ENCODE measurements at regions not wholly inside any gene's neighbourhood (a gene's known extent, or its start where the extent isn't known, plus 50 kb on each side); places are given as distances from the start of the nearest gene placed in this dataset.

DNA sequence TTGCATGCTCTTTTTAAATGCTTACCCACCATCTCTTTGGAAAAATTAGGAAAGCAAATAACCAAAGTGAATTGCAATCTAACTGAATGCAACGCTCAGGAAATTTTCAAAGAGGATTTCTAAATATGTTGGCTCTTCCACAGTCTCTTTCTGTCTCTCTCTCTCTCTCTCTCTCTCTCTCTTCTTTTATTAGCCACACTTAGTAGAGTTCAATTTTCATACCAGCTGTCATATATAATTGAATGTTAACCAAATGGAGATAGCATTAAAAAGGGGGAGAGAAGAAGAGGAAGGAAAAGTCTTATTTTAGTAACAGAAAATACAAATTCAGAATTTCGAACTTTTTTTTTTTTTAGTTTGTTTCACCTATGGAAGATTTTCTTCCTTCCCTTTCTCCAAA, 235.9 kb upstream of the GBE1 start:
- H3K18ac ChIP-seq (ENCODE audit: low read depth in 1 of 2, low read length in 2 of 2) = no peak overlapping the region
- no peak overlapping the region for H3K23ac ChIP-seq (ENCODE audit: low read length in 2 of 2)
- H3K4me2 ChIP-seq (ENCODE audit: low read length, poor library complexity, severe bottlenecking) = no peak overlapping the region
- H3K36me3 ChIP-seq (ENCODE audit: control insufficient read depth in 1 of 2, insufficient read depth in 2 of 2, low read depth in 1 of 2, low read length in 2 of 2) = no peaks in the 10 kb centered on the region
- H2BK12ac ChIP-seq (ENCODE audit: low read length in 2 of 2) = no peak overlapping the region
- no peak overlapping the region for H4K8ac ChIP-seq (ENCODE audit: low read length)
- H2AFZ ChIP-seq (ENCODE audit: low read depth, low read length) = no peak overlapping the region
- H4K91ac ChIP-seq (ENCODE audit: low read length) = no peak overlapping the region
- H3K4ac ChIP-seq (ENCODE audit: low read depth in 1 of 2, low read length in 2 of 2) = no peak overlapping the region
- H3K9ac ChIP-seq (ENCODE audit: low read length) = no peak overlapping the region
- DNase-seq = no peak
- no peak overlapping the region for H3K4me3 ChIP-seq (ENCODE audit: insufficient read depth in 1 of 2, low read depth in 1 of 2, low read length in 2 of 2)
- 94% methylated on average over 1 of the region's 2 CpGs for WGBS
- no peak overlapping the region for H2AK5ac ChIP-seq (ENCODE audit: low read length, severe bottlenecking)
- no peaks in the 10 kb centered on the region for H3K27me3 ChIP-seq (ENCODE audit: control insufficient read depth in 1 of 2, insufficient read depth in 1 of 2, low read length in 2 of 2)
- no peak overlapping the region for H3K14ac ChIP-seq (ENCODE audit: low read length in 2 of 2)
- H2BK15ac ChIP-seq (ENCODE audit: low read depth, poor library complexity, severe bottlenecking) = no peak overlapping the region
- peaks cover 3% of the 10 kb centered on the region for H3K9me3 ChIP-seq (ENCODE audit: control insufficient read depth, low read length)
- H3K79me1 ChIP-seq (replicated peaks; ENCODE audit: low read length, poor library complexity, severe bottlenecking) = no peaks in the 10 kb centered on the region
- no peak overlapping the region for H3K27ac ChIP-seq (ENCODE audit: low read length, poor library complexity, severe bottlenecking)
- H2BK5ac ChIP-seq (ENCODE audit: low read depth, low read length, poor library complexity, severe bottlenecking) = no peak overlapping the region
- no peak overlapping the region for H2BK120ac ChIP-seq (ENCODE audit: low read depth, low read length)
- H3K4me1 ChIP-seq (ENCODE audit: control insufficient read depth, insufficient read depth, low read depth, low read length) = no peaks in the 10 kb centered on the region

DNA sequence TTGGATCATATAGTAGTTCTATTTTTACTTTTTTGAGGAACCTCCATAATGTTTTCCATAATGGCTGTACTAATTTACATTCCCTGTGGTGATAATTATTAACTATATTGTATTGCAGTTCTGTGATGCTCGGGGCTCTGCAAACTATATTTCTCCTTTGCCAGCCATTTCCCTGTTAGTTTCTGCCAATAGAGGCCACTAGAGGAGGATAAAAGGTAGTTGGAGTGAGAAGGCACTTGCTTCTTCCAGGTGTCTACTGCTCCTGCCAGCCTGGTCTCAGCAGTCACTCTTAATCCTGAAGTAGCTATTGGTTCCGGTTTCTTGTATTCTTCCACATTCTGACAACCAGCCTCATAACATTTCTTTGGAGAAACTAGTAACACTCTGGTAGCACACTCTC, 233.9 kb upstream of the GBE1 start:
- H2AK5ac ChIP-seq (ENCODE audit: low read length, severe bottlenecking) = no peak overlapping the region
- no peak overlapping the region for H3K14ac ChIP-seq (ENCODE audit: low read length in 2 of 2)
- H3K27ac ChIP-seq (ENCODE audit: low read length, poor library complexity, severe bottlenecking) = no peak overlapping the region
- H3K23ac ChIP-seq (ENCODE audit: low read length in 2 of 2) = no peak overlapping the region
- H2AFZ ChIP-seq (ENCODE audit: low read depth, low read length) = no peak overlapping the region
- H4K91ac ChIP-seq (ENCODE audit: low read length) = no peak overlapping the region
- no peak overlapping the region for H3K4ac ChIP-seq (ENCODE audit: low read depth in 1 of 2, low read length in 2 of 2)
- no peak overlapping the region for H2BK12ac ChIP-seq (ENCODE audit: low read length in 2 of 2)
- H3K18ac ChIP-seq (ENCODE audit: low read depth in 1 of 2, low read length in 2 of 2) = no peak overlapping the region
- 78% methylated on average over 1 of the region's 2 CpGs for WGBS
- no peak overlapping the region for H4K8ac ChIP-seq (ENCODE audit: low read length)
- H3K36me3 ChIP-seq (ENCODE audit: control insufficient read depth in 1 of 2, insufficient read depth in 2 of 2, low read depth in 1 of 2, low read length in 2 of 2) = no peaks in the 10 kb centered on the region
- H3K79me1 ChIP-seq (replicated peaks; ENCODE audit: low read length, poor library complexity, severe bottlenecking) = no peaks in the 10 kb centered on the region
- H3K4me2 ChIP-seq (ENCODE audit: low read length, poor library complexity, severe bottlenecking) = no peak overlapping the region
- no peak overlapping the region for H2BK15ac ChIP-seq (ENCODE audit: low read depth, poor library complexity, severe bottlenecking)
- H3K9me3 ChIP-seq (ENCODE audit: control insufficient read depth, low read length) = peaks cover 3% of the 10 kb centered on the region
- no peak for DNase-seq
- no peak overlapping the region for H3K9ac ChIP-seq (ENCODE audit: low read length)
- H3K27me3 ChIP-seq (ENCODE audit: control insufficient read depth in 1 of 2, insufficient read depth in 1 of 2, low read length in 2 of 2) = no peaks in the 10 kb centered on the region
- H3K4me3 ChIP-seq (ENCODE audit: insufficient read depth in 1 of 2, low read depth in 1 of 2, low read length in 2 of 2) = no peak overlapping the region
- no peaks in the 10 kb centered on the region for H3K4me1 ChIP-seq (ENCODE audit: control insufficient read depth, insufficient read depth, low read depth, low read length)
- no peak overlapping the region for H2BK120ac ChIP-seq (ENCODE audit: low read depth, low read length)
- H2BK5ac ChIP-seq (ENCODE audit: low read depth, low read length, poor library complexity, severe bottlenecking) = no peak overlapping the region

DNA sequence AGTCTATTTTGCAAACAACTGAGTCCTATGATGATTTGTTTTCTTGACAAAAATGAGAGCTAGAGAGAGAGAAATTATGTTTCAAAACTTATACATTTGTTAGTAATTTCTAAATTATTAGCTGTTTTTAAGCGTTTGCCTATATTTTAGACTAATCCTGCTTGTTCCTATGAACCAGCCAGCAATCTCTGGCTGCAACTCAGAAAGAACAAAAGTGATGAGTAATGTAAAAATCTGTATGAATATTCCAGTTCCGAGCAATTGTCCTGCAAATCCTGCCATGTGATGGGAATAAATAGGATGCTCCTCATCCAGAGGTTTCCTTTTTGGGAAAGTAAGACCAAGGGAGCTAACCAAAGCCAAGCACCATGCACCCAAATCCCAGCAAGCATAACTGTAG, 228.3 kb upstream of the GBE1 start:
- H2BK5ac ChIP-seq (ENCODE audit: low read depth, low read length, poor library complexity, severe bottlenecking) = no peak overlapping the region
- DNase-seq = no peak
- H2BK12ac ChIP-seq (ENCODE audit: low read length in 2 of 2) = no peak overlapping the region
- 92% methylated on average over 1 of the region's 2 CpGs for WGBS
- H3K23ac ChIP-seq (ENCODE audit: low read length in 2 of 2) = no peak overlapping the region
- H3K36me3 ChIP-seq (ENCODE audit: control insufficient read depth in 1 of 2, insufficient read depth in 2 of 2, low read depth in 1 of 2, low read length in 2 of 2) = no peaks in the 10 kb centered on the region
- no peak overlapping the region for H2BK120ac ChIP-seq (ENCODE audit: low read depth, low read length)
- no peak overlapping the region for H3K27ac ChIP-seq (ENCODE audit: low read length, poor library complexity, severe bottlenecking)
- no peak overlapping the region for H3K18ac ChIP-seq (ENCODE audit: low read depth in 1 of 2, low read length in 2 of 2)
- no peak overlapping the region for H2AFZ ChIP-seq (ENCODE audit: low read depth, low read length)
- H3K79me1 ChIP-seq (replicated peaks; ENCODE audit: low read length, poor library complexity, severe bottlenecking) = no peaks in the 10 kb centered on the region
- H3K4me3 ChIP-seq (ENCODE audit: insufficient read depth in 1 of 2, low read depth in 1 of 2, low read length in 2 of 2) = no peak overlapping the region
- H2AK5ac ChIP-seq (ENCODE audit: low read length, severe bottlenecking) = no peak overlapping the region
- H3K9me3 ChIP-seq (ENCODE audit: control insufficient read depth, low read length) = no peaks in the 10 kb centered on the region
- no peak overlapping the region for H3K9ac ChIP-seq (ENCODE audit: low read length)
- no peak overlapping the region for H3K4ac ChIP-seq (ENCODE audit: low read depth in 1 of 2, low read length in 2 of 2)
- no peak overlapping the region for H4K91ac ChIP-seq (ENCODE audit: low read length)
- H3K4me1 ChIP-seq (ENCODE audit: control insufficient read depth, insufficient read depth, low read depth, low read length) = no peaks in the 10 kb centered on the region
- no peak overlapping the region for H2BK15ac ChIP-seq (ENCODE audit: low read depth, poor library complexity, severe bottlenecking)
- no peak overlapping the region for H4K8ac ChIP-seq (ENCODE audit: low read length)
- no peak overlapping the region for H3K14ac ChIP-seq (ENCODE audit: low read length in 2 of 2)
- no peak overlapping the region for H3K4me2 ChIP-seq (ENCODE audit: low read length, poor library complexity, severe bottlenecking)
- H3K27me3 ChIP-seq (ENCODE audit: control insufficient read depth in 1 of 2, insufficient read depth in 1 of 2, low read length in 2 of 2) = no peaks in the 10 kb centered on the region

DNA sequence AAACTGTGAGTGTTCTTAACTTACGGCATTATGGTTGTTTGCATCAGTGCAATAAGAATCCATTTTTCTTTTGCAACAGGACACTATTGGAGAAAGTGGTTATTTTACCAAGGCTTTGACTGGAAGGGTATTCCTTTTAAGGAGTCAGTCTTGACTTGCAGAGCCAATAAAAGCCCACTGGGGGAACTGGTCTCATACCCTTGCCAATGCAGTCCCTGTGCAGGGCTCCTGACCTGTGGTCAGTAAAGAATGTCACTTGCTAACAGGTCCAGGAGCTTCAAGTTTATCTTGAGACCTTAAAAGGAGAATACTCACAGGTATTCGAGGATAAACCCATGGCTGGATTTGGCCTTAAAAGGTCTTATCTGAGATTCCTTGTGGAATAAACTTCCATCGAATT, 227.8 kb upstream of the GBE1 start:
- WGBS = 81% methylated on average over 2 of the region's 3 CpGs
- no peaks in the 10 kb centered on the region for H3K27me3 ChIP-seq (ENCODE audit: control insufficient read depth in 1 of 2, insufficient read depth in 1 of 2, low read length in 2 of 2)
- no peak overlapping the region for H3K23ac ChIP-seq (ENCODE audit: low read length in 2 of 2)

More for the DNA sequence above, 227.8 kb upstream of the GBE1 start:
- Histone ChIP-seq H4K8ac (ENCODE audit: low read length) (no peak overlapping the region), H3K4me1 (ENCODE audit: control insufficient read depth, insufficient read depth, low read depth, low read length) (no peaks in the 10 kb centered on the region), H2BK15ac (ENCODE audit: low read depth, poor library complexity, severe bottlenecking) (no peak overlapping the region), H3K4me2 (ENCODE audit: low read length, poor library complexity, severe bottlenecking) (no peak overlapping the region), H3K18ac (ENCODE audit: low read depth in 1 of 2, low read length in 2 of 2) (no peak overlapping the region), H3K14ac (ENCODE audit: low read length in 2 of 2) (no peak overlapping the region), H2AK5ac (ENCODE audit: low read length, severe bottlenecking) (no peak overlapping the region), H3K9me3 (ENCODE audit: control insufficient read depth, low read length) (no peaks in the 10 kb centered on the region), H2BK12ac (ENCODE audit: low read length in 2 of 2) (no peak overlapping the region), H2AFZ (ENCODE audit: low read depth, low read length) (no peak overlapping the region), H3K27ac (ENCODE audit: low read length, poor library complexity, severe bottlenecking) (no peak overlapping the region), H2BK5ac (ENCODE audit: low read depth, low read length, poor library complexity, severe bottlenecking) (no peak overlapping the region), H3K79me1 (replicated peaks; ENCODE audit: low read length, poor library complexity, severe bottlenecking) (no peaks in the 10 kb centered on the region), H3K36me3 (ENCODE audit: control insufficient read depth in 1 of 2, insufficient read depth in 2 of 2, low read depth in 1 of 2, low read length in 2 of 2) (no peaks in the 10 kb centered on the region), H3K4me3 (ENCODE audit: insufficient read depth in 1 of 2, low read depth in 1 of 2, low read length in 2 of 2) (no peak overlapping the region), H3K9ac (ENCODE audit: low read length) (no peak overlapping the region), H3K4ac (ENCODE audit: low read depth in 1 of 2, low read length in 2 of 2) (no peak overlapping the region), H2BK120ac (ENCODE audit: low read depth, low read length) (no peak overlapping the region), H4K91ac (ENCODE audit: low read length) (no peak overlapping the region)
- DNase-seq = no peak

Data from mesenchymal stem cell (in vitro differentiated cells and primary cell).